CD4-positive, alpha-beta T cell treated with Interleukin-15 for 4 hours (primary cell): ENCODE measurements at regions not wholly inside any gene's neighbourhood (a gene's known extent, or its start where the extent isn't known, plus 50 kb on each side); places are given as distances from the start of the nearest gene placed in this dataset.
"Not testable (repeated sequence)": the region's sequence is repeated elsewhere in the genome, so short reads cannot be mapped to it uniquely, and the experiment has no call there.

Source experiments
- DNase-seq: peaks from one replicate; pipeline ENCODE4 v3.0.0-alpha.2; 2020; ENCODE audit warnings: low spot score

GRCh38 chr5:100479079-100479688 lies 56.0 kb upstream of the FAM174A start:
- peak; percentile 10 for DNase-seq

- DNase-seq: no peak
Measured at GRCh38 chr5:100472091-100472490, 63.1 kb upstream of the FAM174A start.

- DNase-seq: no peak
Measured at GRCh38 chr5:100469767-100470166, 65.4 kb upstream of the FAM174A start.

GRCh38 chr5:100464418-100464817 lies 70.8 kb upstream of the FAM174A start:
- no peak for DNase-seq

GRCh38 chr5:100456615-100457014 lies 78.6 kb upstream of the FAM174A start:
- no peak for DNase-seq

- DNase-seq: no peak
Measured at GRCh38 chr5:100452126-100452525, 83.0 kb upstream of the FAM174A start.

- DNase-seq: no peak
Measured at GRCh38 chr5:100448111-100448528, 87.1 kb upstream of the FAM174A start.

- DNase-seq: no peak
Measured at GRCh38 chr5:100446879-100447430, 88.2 kb upstream of the FAM174A start.

GRCh38 chr5:100444961-100445360 lies 90.2 kb upstream of the FAM174A start:
- no peak for DNase-seq

GRCh38 chr5:100434815-100435214 lies 100.4 kb upstream of the FAM174A start:
- no peak for DNase-seq

- no peak for DNase-seq
Measured at GRCh38 chr5:100432741-100433140, 102.4 kb upstream of the FAM174A start.

GRCh38 chr5:100430268-100431195 lies 104.6 kb upstream of the FAM174A start:
- DNase-seq: peak; percentile 46

GRCh38 chr5:100424787-100425186 lies 110.4 kb upstream of the FAM174A start:
- DNase-seq: no peak

- no peak for DNase-seq
Measured at GRCh38 chr5:100424017-100424416, 111.2 kb upstream of the FAM174A start.

- no peak for DNase-seq
Measured at GRCh38 chr5:100423330-100423729, 111.8 kb upstream of the FAM174A start.

- no peak for DNase-seq
Measured at GRCh38 chr5:100421360-100421759, 113.8 kb upstream of the FAM174A start.

GRCh38 chr5:100418231-100418630 lies 116.9 kb upstream of the FAM174A start:
- no peak for DNase-seq

GRCh38 chr5:100409660-100410151 lies 125.5 kb upstream of the FAM174A start:
- DNase-seq: no peak

- no peak for DNase-seq
Measured at GRCh38 chr5:100407053-100407452, 128.1 kb upstream of the FAM174A start.

GRCh38 chr5:100406640-100407039 lies 128.5 kb upstream of the FAM174A start:
- no peak for DNase-seq

GRCh38 chr5:100402071-100402470 lies 133.1 kb upstream of the FAM174A start:
- DNase-seq: no peak

GRCh38 chr5:100401149-100401548 lies 134.0 kb upstream of the FAM174A start:
- no peak for DNase-seq

- DNase-seq: not testable (repeated sequence)
Measured at GRCh38 chr5:100398815-100399214, 136.4 kb upstream of the FAM174A start.
